Neural crest cell (in vitro differentiated cells): ENCODE measurements at regions not wholly inside any gene's neighbourhood (a gene's known extent, or its start where the extent isn't known, plus 50 kb on each side); places are given as distances from the start of the nearest gene placed in this dataset.

Experiments
- DNase-seq: peaks from one replicate; pipeline ENCODE4 v3.0.0; 2021; ENCODE audit warnings: low read depth, mixed read lengths, low spot score
- H3K27ac Mint-ChIP-seq: one replicate; pipeline ENCODE4 v1.8.0; 2021; ENCODE audit warnings: mild to moderate bottlenecking, mixed read lengths; ENCODE audit not compliant: unreplicated experiment
- H3K27me3 Mint-ChIP-seq: 2 replicates; pipeline ENCODE4 v1.8.0; 2021; ENCODE audit warnings: low read depth, mild to moderate bottlenecking, mixed read lengths
- H3K36me3 Mint-ChIP-seq: 2 replicates; pipeline ENCODE4 v1.8.0; 2021; ENCODE audit warnings: low read depth, mild to moderate bottlenecking, mixed read lengths
- H3K4me1 Mint-ChIP-seq: 2 replicates; pipeline ENCODE4 v1.8.0; 2021; ENCODE audit warnings: mixed read lengths
- H3K4me3 Mint-ChIP-seq: one replicate; pipeline ENCODE4 v1.8.0; 2021; ENCODE audit warnings: mild to moderate bottlenecking, mixed read lengths
- H3K9me3 Mint-ChIP-seq: 2 replicates; pipeline ENCODE4 v1.8.0; 2021; ENCODE audit warnings: mixed read lengths
- CTCF ChIP-seq: fragments of 200-600 bp; sonication (generic); conservative IDR thresholded peaks from 2 replicates; pipeline ENCODE4 v1.5.0; 2021; ENCODE audit warnings: antibody characterized with exemption, mild to moderate bottlenecking

- Mint-ChIP-seq H3K27me3 (no peaks in the 10 kb centered on the region), H3K4me1 (no peaks in the 10 kb centered on the region), H3K27ac (no peak overlapping the region), H3K4me3 (no peak overlapping the region), H3K36me3 (peaks cover 2% of the 10 kb centered on the region), H3K9me3 (peaks cover 6% of the 10 kb centered on the region)
- DNase-seq, result no peak
- no peak for TF ChIP-seq CTCF
These were observed 1002.8 kb upstream of the CELF2 start for GRCh38 chr10:10014846-10015245.

- Mint-ChIP-seq H3K27me3 (no peaks in the 10 kb centered on the region), H3K9me3 (peaks cover 9% of the 10 kb centered on the region), H3K36me3 (peaks cover 2% of the 10 kb centered on the region), H3K4me1 (no peaks in the 10 kb centered on the region), H3K4me3 (no peak overlapping the region), H3K27ac (no peak overlapping the region)
- TF ChIP-seq CTCF, result no peak
- no peak for DNase-seq
These were observed 1000.0 kb upstream of the CELF2 start for GRCh38 chr10:10017716-10018115.

GRCh38 chr10:10020945-10021344 lies 996.7 kb upstream of the CELF2 start:
- H3K4me1 Mint-ChIP-seq, result no peaks in the 10 kb centered on the region
- H3K9me3 Mint-ChIP-seq, result peaks cover 12% of the 10 kb centered on the region
- no peaks in the 10 kb centered on the region for H3K27me3 Mint-ChIP-seq
- TF ChIP-seq CTCF, result no peak
- no peak overlapping the region for H3K4me3 Mint-ChIP-seq
- H3K27ac Mint-ChIP-seq, result no peak overlapping the region
- H3K36me3 Mint-ChIP-seq, result peaks cover 2% of the 10 kb centered on the region
- DNase-seq, result no peak

DNA sequence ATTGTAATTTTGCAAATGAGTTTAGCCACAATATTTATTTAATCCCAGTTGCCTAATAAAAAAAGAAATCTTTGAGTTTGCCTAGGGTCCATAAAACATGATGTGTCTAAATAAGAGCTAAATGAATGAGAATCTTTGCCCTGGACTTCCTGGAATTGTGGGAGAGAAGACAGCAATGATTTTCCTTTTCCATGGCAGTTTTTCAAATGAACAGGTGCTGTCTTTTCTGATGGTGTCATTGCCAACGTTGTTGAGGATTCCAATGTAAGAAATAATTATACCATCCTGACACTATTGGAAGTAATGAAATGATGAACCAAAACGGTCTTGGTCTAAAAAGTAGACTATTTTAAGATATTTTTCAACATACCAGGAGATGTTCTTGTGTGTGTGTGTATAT lies 984.7 kb upstream of the CELF2 start:
- no peak for DNase-seq
- no peak for TF ChIP-seq CTCF
- no peaks in the 10 kb centered on the region for H3K9me3 Mint-ChIP-seq
- H3K4me3 Mint-ChIP-seq, result no peak overlapping the region
- H3K27me3 Mint-ChIP-seq, result no peaks in the 10 kb centered on the region
- H3K36me3 Mint-ChIP-seq, result no peaks in the 10 kb centered on the region
- no peak overlapping the region for H3K27ac Mint-ChIP-seq
- no peaks in the 10 kb centered on the region for H3K4me1 Mint-ChIP-seq

DNA sequence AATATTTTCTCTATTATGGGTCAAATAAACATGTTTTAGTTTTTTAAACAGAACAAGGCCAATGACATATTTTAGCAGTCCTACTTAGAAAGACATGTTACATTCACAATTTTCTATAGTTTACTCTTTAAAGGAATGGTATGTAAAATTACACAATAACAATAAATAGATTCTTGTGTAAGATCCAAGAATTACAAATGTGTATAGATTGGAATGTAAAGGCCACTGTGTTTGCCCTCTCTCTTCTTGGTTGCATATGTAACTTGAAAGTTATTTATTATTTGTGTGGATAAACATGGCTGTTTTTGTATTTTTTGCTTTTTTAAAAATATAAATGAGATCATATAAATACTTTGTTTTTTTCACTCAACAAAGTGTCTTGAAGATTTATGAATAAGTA lies 979.3 kb upstream of the CELF2 start:
- no peaks in the 10 kb centered on the region for H3K27me3 Mint-ChIP-seq
- DNase-seq, result no peak
- H3K4me3 Mint-ChIP-seq, result no peak overlapping the region
- no peaks in the 10 kb centered on the region for H3K4me1 Mint-ChIP-seq
- TF ChIP-seq CTCF, result no peak
- no peaks in the 10 kb centered on the region for H3K36me3 Mint-ChIP-seq
- no peak overlapping the region for H3K27ac Mint-ChIP-seq
- no peaks in the 10 kb centered on the region for H3K9me3 Mint-ChIP-seq

GRCh38 chr10:10039595-10039994 lies 978.1 kb upstream of the CELF2 start:
- H3K27me3 Mint-ChIP-seq, result no peaks in the 10 kb centered on the region
- no peak for TF ChIP-seq CTCF
- no peaks in the 10 kb centered on the region for H3K36me3 Mint-ChIP-seq
- H3K9me3 Mint-ChIP-seq, result no peaks in the 10 kb centered on the region
- no peak overlapping the region for H3K27ac Mint-ChIP-seq
- no peaks in the 10 kb centered on the region for H3K4me1 Mint-ChIP-seq
- no peak overlapping the region for H3K4me3 Mint-ChIP-seq
- no peak for DNase-seq
